CD14-positive monocyte (primary cell): ENCODE measurements at regions not wholly inside any gene's neighbourhood (a gene's known extent, or its start where the extent isn't known, plus 50 kb on each side); places are given as distances from the start of the nearest gene placed in this dataset.

ENCODE experiments used
- DNase-seq, 3 donors: peaks; one replicate each; pipeline ENCODE4 v3.0.0-alpha.2; 2011 to 2022
- H2AFZ ChIP-seq: 2 replicates; pipeline ENCODE4 v1.6.0; 2012; ENCODE audit warnings: mild to moderate bottlenecking, low read depth, low read length, inconsistent platforms; ENCODE audit not compliant: insufficient read depth, poor library complexity, severe bottlenecking
- H3K27ac ChIP-seq, 2 donors: 1 replicate in 1 of 2; 2 replicates in 1 of 2; pipeline ENCODE4 v1.5.1; 2012 to 2013; ENCODE audit warnings: low read length in 2 of 2, control low read depth in 1 of 2, inconsistent platforms in 1 of 2, low read depth in 1 of 2, mild to moderate bottlenecking in 1 of 2
- H3K27me3 ChIP-seq, 2 donors: one replicate each; pipeline versions ENCODE4 v1.6.0 to v1.6.1; 2011 to 2013; ENCODE audit warnings: low read length in 2 of 2; ENCODE audit not compliant: control insufficient read depth in 2 of 2, insufficient read depth in 2 of 2
- H3K36me3 ChIP-seq, 2 donors: replicated peaks in 1 of 2; 1 replicate in 1 of 2; 2 replicates in 1 of 2; pipeline versions ENCODE4 v1.5.1 to v1.6.1; 2012 to 2013; ENCODE audit warnings: low read length in 2 of 2, control low read depth in 1 of 2, inconsistent platforms in 1 of 2, mild to moderate bottlenecking in 1 of 2; ENCODE audit not compliant: insufficient read depth in 2 of 2, control insufficient read depth in 1 of 2
- H3K4me1 ChIP-seq, 2 donors: 1 replicate in 1 of 2; 2 replicates in 1 of 2; pipeline versions ENCODE4 v1.5.1 to v1.6.1; 2012 to 2013; ENCODE audit warnings: low read length in 2 of 2, control low read depth in 1 of 2, inconsistent platforms in 1 of 2, mild to moderate bottlenecking in 1 of 2, moderate library complexity in 1 of 2; ENCODE audit not compliant: insufficient read depth in 2 of 2, control insufficient read depth in 1 of 2
- H3K4me2 ChIP-seq: replicated peaks from 2 replicates; pipeline ENCODE3; 2012; ENCODE audit warnings: low read length, moderate library complexity, mild to moderate bottlenecking; ENCODE audit not compliant: poor library complexity, severe bottlenecking; ENCODE audit errors: extremely low read depth
- H3K4me3 ChIP-seq, 3 experiments: fragments of 200-600 bp in 1 of 3; sonication (generic) in 1 of 3; replicated peaks in 1 of 3; 1 replicate in 2 of 3; 2 replicates in 1 of 3; pipeline ENCODE4 v1.5.1; 2011 to 2013; ENCODE audit warnings: low read length in 3 of 3, mild to moderate bottlenecking in 3 of 3, control low read depth in 2 of 3, low read depth in 2 of 3, inconsistent platforms in 1 of 3, moderate library complexity in 1 of 3
- H3K79me2 ChIP-seq: 2 replicates; pipeline ENCODE4 v1.6.0; 2012; ENCODE audit warnings: mild to moderate bottlenecking, control low read depth, inconsistent platforms, low read length, moderate library complexity; ENCODE audit not compliant: insufficient read depth
- H3K9ac ChIP-seq: 2 replicates; pipeline ENCODE4 v1.6.0; 2017; ENCODE audit warnings: low read length, mild to moderate bottlenecking; ENCODE audit not compliant: insufficient read depth, poor library complexity, severe bottlenecking
- H3K9me3 ChIP-seq, 2 donors: replicated peaks in 1 of 2; 1 replicate in 1 of 2; 2 replicates in 1 of 2; pipeline versions ENCODE4 v1.5.1 to v1.6.1; 2012 to 2013; ENCODE audit warnings: low read length in 2 of 2, control low read depth in 1 of 2; ENCODE audit not compliant: control insufficient read depth in 1 of 2, insufficient read depth in 1 of 2
- H4K20me1 ChIP-seq: 2 replicates; pipeline ENCODE4 v1.6.0; 2012; ENCODE audit warnings: mild to moderate bottlenecking, low read length, control low read depth, moderate library complexity; ENCODE audit not compliant: insufficient read depth
- H3K27ac Mint-ChIP-seq, 7 donors: one replicate each; pipeline ENCODE4 v1.8.0; 2020; ENCODE audit warnings: mild to moderate bottlenecking in 7 of 7, mixed read lengths in 7 of 7, moderate library complexity in 6 of 7, inconsistent platforms in 2 of 7
- H3K27me3 Mint-ChIP-seq, 3 donors: one replicate each; pipeline ENCODE4 v1.8.0; 2021 to 2022; ENCODE audit warnings: low read depth in 3 of 3, mild to moderate bottlenecking in 3 of 3, mixed read lengths in 3 of 3, moderate library complexity in 3 of 3, inconsistent platforms in 1 of 3
- H3K36me3 Mint-ChIP-seq, 2 donors: one replicate each; pipeline ENCODE4 v1.8.0; 2020; ENCODE audit warnings: mixed read lengths in 2 of 2, inconsistent platforms in 1 of 2, mild to moderate bottlenecking in 1 of 2
- H3K4me1 Mint-ChIP-seq: one replicate; pipeline ENCODE4 v1.8.0; 2020; ENCODE audit warnings: mild to moderate bottlenecking, mixed read lengths
- H3K4me3 Mint-ChIP-seq, 2 donors: one replicate each; pipeline ENCODE4 v1.8.0; 2020; ENCODE audit warnings: mild to moderate bottlenecking in 2 of 2, mixed read lengths in 2 of 2, moderate library complexity in 1 of 2
- H3K9me3 Mint-ChIP-seq, 7 donors: one replicate each; pipeline ENCODE4 v1.8.0; 2020 to 2022; ENCODE audit warnings: mixed read lengths in 7 of 7, mild to moderate bottlenecking in 6 of 7, moderate library complexity in 6 of 7, inconsistent platforms in 2 of 7
- WGBS: methylation state at CpG from one replicate; pipeline ENCODE4 v1.1.5; 2013; ENCODE audit warnings: missing lambda C conversion rate; ENCODE audit not compliant: insufficient coverage; 5-methylcytosine and 5-hydroxymethylcytosine counted together
- intact Hi-C, 2 donors: fragments of 100-400 bp; cut with micrococcal nuclease; formaldehyde crosslinking; loops; one replicate each; pipeline versions ENCODE4 v1.15.0 to v1.15.1; 2023
- TF ChIP-seq, protein P1 (sequence below): fragments of 200-600 bp; IDR thresholded peaks from one replicate; pipeline ENCODE4 v1.8.0; 2022; ENCODE audit warnings: antibody characterized with exemption, mild to moderate bottlenecking

- H3K9me3 Mint-ChIP-seq = peaks cover 0 to 12% (median 4%) of the 10 kb centered on the region in 7 donors
- peaks cover 0 to 7% of the 10 kb centered on the region in 2 donors for H3K4me1 ChIP-seq
- no peaks in the 10 kb centered on the region for H4K20me1 ChIP-seq
- H3K36me3 ChIP-seq = no peaks in the 10 kb centered on the region
- H3K27ac Mint-ChIP-seq = no peak overlapping the region
- no peak overlapping the region for H3K4me2 ChIP-seq
- H3K27ac ChIP-seq = no peak overlapping the region
- no peak for DNase-seq
- H3K9ac ChIP-seq = no peak overlapping the region
- no peaks in the 10 kb centered on the region for H3K27me3 ChIP-seq
- H3K79me2 ChIP-seq = no peaks in the 10 kb centered on the region
- no peak overlapping the region for H2AFZ ChIP-seq
- peaks cover 0 to 3% of the 10 kb centered on the region in 2 donors for H3K9me3 ChIP-seq
- intact Hi-C loops = no loop called here
- H3K4me3 ChIP-seq = no peak overlapping the region
- peaks cover 0 to 2% (median 0%) of the 10 kb centered on the region in 3 donors for H3K27me3 Mint-ChIP-seq
- H3K4me3 Mint-ChIP-seq = no peak overlapping the region
- H3K36me3 Mint-ChIP-seq = no peaks in the 10 kb centered on the region
- TF ChIP-seq, protein P1, sequence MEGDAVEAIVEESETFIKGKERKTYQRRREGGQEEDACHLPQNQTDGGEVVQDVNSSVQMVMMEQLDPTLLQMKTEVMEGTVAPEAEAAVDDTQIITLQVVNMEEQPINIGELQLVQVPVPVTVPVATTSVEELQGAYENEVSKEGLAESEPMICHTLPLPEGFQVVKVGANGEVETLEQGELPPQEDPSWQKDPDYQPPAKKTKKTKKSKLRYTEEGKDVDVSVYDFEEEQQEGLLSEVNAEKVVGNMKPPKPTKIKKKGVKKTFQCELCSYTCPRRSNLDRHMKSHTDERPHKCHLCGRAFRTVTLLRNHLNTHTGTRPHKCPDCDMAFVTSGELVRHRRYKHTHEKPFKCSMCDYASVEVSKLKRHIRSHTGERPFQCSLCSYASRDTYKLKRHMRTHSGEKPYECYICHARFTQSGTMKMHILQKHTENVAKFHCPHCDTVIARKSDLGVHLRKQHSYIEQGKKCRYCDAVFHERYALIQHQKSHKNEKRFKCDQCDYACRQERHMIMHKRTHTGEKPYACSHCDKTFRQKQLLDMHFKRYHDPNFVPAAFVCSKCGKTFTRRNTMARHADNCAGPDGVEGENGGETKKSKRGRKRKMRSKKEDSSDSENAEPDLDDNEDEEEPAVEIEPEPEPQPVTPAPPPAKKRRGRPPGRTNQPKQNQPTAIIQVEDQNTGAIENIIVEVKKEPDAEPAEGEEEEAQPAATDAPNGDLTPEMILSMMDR = no peak
- H3K4me1 Mint-ChIP-seq = peaks cover 10% of the 10 kb centered on the region
Measured at GRCh38 chr5:125109293-125109692, 362.9 kb upstream of the ZNF608 start.

GRCh38 chr5:125109816-125110215 lies 363.4 kb upstream of the ZNF608 start:
- WGBS = 100% methylated on average over 1 of the region's 1 CpG
- H3K9ac ChIP-seq = no peak overlapping the region
- Mint-ChIP-seq H3K27me3 (peaks cover 0 to 2% (median 0%) of the 10 kb centered on the region in 3 donors), H3K27ac (no peak overlapping the region), H3K4me3 (no peak overlapping the region), H3K36me3 (no peaks in the 10 kb centered on the region), H3K9me3 (peaks cover 0 to 12% (median 4%) of the 10 kb centered on the region in 7 donors), H3K4me1 (peaks cover 10% of the 10 kb centered on the region)
- intact Hi-C loops = no loop called here
- no peak overlapping the region for H2AFZ ChIP-seq
- H3K27me3 ChIP-seq = no peaks in the 10 kb centered on the region
- H3K4me2 ChIP-seq = no peak overlapping the region
- no peak overlapping the region for H3K27ac ChIP-seq
- no peaks in the 10 kb centered on the region for H4K20me1 ChIP-seq
- TF ChIP-seq, protein P1 = no peak
- no peaks in the 10 kb centered on the region for H3K79me2 ChIP-seq
- H3K36me3 ChIP-seq = no peaks in the 10 kb centered on the region
- H3K4me1 ChIP-seq = peaks cover 0 to 7% of the 10 kb centered on the region in 2 donors
- no peak overlapping the region for H3K4me3 ChIP-seq
- H3K9me3 ChIP-seq = peaks cover 0 to 3% of the 10 kb centered on the region in 2 donors
- DNase-seq = no peak
